MV-4-11 (cell line): ENCODE measurements at regions not wholly inside any gene's neighbourhood (a gene's known extent, or its start where the extent isn't known, plus 50 kb on each side); places are given as distances from the start of the nearest gene placed in this dataset.
"Not testable (repeated sequence)": the region's sequence is repeated elsewhere in the genome, so short reads cannot be mapped to it uniquely, and the experiment has no call there.

Experiments
- DNase-seq: peaks from one replicate; lab custom pipeline; 2025; lab: John Stamatoyannopoulos, UW

DNA sequence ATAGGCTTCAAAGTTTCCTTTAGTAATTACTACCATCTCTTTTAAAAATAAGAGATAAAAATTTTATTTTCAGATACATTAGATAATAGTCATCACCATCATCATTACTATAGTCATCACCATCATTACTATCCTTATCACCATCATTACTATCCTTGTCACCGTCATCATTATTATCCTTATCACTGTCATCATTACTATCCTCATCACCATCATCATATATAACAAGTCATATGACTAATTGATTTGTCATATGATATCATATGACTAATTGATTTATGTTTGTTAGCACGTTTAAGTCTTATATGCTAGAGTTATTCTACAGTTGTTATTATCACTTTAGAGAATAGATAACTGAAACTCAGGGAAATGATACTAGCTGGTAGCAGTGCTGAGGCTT is 382.1 kb upstream of the CDH18 start:
- DNase-seq, result no peak

GRCh38 chr5:20369518-20369885 is 381.5 kb upstream of the CDH18 start:
- no peak for DNase-seq

DNA sequence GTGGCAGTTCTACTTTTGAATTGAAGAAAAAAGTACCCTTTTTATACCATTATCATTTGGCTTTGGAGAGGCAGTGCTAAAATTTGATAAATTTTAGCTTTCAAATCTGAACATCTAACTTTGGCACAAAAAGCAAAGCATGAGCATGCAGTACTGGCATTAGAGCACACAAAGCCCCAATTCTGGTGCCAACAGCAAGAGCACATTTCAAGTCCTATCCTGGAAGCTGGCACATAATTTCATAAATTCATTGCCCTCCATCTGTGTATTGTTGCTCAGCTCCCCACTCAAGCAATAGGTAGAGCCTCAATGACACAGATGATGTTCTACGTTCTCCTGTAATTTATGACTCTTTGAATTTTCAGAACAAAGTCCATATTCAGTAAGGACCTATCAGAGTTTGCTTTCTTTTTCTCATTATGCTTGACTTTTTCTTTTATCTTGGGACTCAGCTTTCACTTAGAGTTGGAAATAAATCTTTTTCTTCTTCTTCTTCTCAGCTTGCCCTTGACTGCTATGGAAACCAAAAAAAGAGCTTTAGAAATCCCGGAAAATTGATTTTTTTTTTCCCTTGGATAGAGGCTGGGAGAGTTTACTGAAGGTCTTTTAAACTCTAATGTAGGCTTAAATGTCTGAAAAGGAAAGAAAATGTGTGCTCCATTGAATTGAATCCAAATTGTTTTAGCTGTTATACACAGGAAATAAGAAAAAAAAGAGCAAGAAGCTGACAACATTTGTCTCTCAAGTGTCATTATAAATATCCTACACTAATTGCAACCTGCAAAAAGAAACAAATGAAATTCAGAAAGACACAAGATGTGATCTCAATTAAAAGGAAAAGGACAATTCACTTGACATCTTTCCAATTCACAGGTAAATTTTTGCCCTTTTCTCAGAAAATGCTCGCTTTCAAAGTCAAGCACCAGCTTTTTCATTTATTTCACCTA is 380.8 kb upstream of the CDH18 start:
- no peak for DNase-seq

GRCh38 chr5:20367178-20367577 is 379.2 kb upstream of the CDH18 start:
- DNase-seq, result no peak

GRCh38 chr5:20360263-20360662 is 372.3 kb upstream of the CDH18 start:
- DNase-seq, result no peak

DNA sequence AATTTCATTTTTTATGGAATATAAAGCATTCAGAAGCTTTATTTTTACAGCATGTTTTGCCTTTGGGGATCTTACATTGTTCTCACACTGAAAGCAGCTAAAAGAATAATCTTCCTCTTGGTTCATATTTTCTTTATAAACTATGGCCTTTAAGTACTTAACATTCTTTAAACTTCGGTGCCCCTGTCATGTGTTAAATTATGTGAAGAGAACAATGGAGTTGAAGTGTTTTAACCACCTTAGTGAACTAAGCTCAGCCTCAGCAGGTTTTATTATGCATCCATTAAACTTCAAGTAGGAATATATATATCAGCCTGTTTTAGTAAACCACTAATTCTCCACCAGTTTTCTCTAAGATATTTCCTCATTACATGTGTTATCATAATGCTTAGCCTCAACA is 371.4 kb upstream of the CDH18 start:
- no peak for DNase-seq

DNA sequence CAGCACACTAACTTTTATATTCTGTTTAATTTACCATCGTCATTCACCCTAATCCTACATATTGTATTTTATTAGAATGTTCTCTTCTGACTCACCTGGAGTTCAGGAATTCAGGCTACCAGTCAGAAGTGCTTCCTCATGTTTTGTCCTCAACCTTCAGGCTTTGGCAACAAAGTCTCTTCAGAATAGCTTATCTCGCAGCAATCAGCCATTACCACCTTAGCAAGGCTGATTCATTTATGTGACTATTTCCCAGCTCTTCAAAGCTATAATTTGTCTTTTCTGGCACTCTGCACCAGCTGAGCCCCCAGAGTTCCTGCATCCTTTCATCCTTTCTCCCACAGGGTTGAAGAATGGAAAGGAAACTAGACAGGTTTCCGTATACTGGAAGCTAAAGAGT is 365.5 kb upstream of the CDH18 start:
- DNase-seq, result no peak

- no peak for DNase-seq
These were observed 363.8 kb upstream of the CDH18 start for GRCh38 chr5:20351849-20352248.

GRCh38 chr5:20348321-20348720 is 360.3 kb upstream of the CDH18 start:
- DNase-seq, result no peak

GRCh38 chr5:20347334-20347733 is 359.3 kb upstream of the CDH18 start:
- DNase-seq, result peak; percentile 41

GRCh38 chr5:20340126-20340525 is 352.1 kb upstream of the CDH18 start:
- peak; percentile 26 for DNase-seq

DNA sequence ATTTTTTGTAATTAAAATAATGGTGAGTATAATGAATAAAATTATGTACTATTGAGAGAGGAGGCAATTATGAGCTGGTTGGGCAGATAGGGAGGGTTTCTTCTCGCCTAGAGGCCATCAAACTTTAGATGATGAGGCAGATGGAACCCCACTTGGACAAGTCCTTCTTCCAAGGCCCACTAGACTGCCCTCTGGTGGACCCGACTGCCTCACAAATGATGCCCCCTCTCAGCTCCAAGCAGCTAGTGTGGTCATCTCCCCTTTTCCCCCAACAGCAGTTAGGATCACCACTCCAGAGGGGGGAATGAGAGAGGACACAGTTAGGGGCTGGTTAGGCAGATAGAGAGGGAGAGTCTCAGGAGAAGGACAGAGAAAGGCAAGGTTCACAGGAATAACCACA is 348.0 kb upstream of the CDH18 start:
- DNase-seq, result no peak

DNA sequence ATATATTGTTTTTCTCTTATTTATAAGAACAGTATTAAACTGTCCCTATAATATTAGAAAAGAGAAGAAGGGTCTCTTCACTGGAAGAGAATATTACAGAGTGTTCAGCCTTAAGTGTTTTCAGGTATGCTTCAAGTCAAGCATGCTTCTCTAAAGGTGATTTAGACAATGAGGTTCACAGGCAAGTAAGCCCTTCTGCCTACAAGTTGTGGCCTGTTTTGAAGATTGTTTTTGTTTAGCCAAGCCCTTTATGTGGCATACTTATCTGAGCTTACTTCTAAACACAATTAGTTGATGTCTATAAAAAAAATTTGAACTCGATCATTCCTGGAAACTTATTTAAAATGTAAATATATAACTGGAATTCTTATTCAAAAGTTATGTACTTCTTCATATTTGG is 343.8 kb upstream of the CDH18 start:
- no peak for DNase-seq

GRCh38 chr5:20323323-20323722 is 335.3 kb upstream of the CDH18 start:
- DNase-seq, result no peak

- DNase-seq, result no peak
These were observed 319.4 kb upstream of the CDH18 start for GRCh38 chr5:20307391-20307790.

DNA sequence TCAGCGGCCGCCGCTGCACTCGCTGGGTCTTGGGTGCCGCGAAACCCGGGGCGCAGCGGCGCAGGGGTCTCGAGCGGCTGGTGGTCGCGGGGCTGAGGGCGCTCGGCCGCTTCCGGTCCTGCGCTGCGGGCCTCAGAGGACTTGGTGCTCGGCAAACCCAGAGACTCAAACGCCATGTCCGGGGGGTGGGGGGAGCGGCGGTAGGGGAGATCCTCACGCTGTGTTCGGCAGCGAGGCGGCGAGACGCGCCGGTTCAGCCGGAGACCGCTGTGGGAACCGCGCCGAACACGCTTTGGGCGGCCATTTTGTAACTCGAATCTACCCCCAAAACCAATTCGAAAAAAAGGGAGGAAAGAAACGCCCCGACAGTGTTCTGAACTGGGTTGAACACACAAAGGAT is 317.5 kb upstream of the CDH18 start:
- DNase-seq, result no peak

GRCh38 chr5:20304570-20304969 is 316.6 kb upstream of the CDH18 start:
- DNase-seq, result not testable (repeated sequence)

DNA sequence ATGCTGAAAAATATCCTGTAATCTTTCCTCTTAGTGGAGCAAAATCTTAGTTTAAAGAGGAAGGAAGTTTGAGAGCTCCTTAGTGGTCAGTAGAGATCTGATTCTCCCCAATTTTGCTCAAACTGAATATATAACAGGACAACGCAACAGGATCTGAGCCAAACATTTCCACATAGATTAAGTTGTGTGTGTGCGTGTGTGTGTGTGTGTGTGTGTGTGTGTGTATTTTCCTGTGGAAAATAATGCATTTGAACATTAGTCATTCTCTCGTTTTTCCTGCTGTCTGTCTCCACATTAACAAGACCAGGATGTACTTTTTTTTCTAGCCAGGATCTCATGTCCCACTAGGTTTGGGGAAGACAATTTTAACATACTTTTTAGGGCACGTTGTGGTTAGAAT is 312.1 kb upstream of the CDH18 start:
- DNase-seq, result no peak

GRCh38 chr5:20294696-20295095 is 306.7 kb upstream of the CDH18 start:
- DNase-seq, result no peak

DNA sequence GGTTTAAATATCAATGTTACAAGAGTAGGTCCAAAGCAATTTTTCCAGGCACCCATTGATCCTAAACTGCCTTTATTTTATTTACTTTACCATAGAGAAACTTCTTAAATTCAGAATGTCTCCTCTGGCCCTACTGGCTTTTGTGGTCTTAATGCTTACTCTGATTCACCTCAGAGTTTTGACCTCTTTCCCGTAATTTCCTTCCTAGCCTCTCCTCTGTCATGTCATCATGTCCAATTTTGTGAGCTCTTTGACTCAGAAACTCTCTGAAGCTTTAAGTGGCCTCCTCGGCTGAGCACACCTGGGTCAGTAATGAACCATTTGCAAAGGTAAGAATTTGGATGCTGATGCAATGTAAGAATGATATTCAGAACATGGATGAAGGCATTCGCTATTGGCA is 303.8 kb upstream of the CDH18 start:
- no peak for DNase-seq

DNA sequence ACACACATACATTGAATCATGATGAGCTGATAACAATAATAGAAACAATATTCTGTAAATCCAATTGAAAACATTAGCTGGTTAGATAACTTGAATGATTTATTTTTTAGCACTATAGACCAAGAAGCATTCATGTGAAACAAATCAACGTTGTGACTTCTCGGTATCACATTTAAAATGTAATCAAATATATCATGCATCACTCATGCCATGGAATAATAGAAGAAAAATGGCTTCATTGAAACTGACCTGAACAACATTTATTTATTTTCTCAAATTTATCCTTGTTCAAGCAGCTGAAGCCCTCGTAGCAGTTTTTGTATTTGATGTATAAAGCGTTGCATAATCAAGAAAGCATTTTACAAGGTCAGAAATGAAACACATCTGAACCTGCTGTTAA is 299.6 kb upstream of the CDH18 start:
- no peak for DNase-seq

DNA sequence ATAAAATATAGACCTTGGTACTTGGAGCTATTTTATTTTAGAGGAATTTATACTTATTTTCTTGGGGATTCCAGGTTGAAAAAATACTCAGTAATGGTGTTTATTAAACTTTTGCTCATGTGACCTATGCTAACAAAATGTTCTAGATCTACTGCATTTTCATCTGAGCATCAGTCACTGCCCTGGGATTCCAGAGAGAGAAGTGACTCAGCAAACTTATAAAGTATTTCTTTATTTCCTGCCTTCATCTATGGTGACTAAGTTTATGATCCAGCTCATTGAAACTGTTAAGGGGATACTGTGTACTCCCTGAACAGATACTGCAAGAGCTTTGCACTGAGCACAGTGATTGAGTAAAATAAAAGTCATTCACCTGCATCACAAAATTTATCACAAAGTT is 298.5 kb upstream of the CDH18 start:
- no peak for DNase-seq

DNA sequence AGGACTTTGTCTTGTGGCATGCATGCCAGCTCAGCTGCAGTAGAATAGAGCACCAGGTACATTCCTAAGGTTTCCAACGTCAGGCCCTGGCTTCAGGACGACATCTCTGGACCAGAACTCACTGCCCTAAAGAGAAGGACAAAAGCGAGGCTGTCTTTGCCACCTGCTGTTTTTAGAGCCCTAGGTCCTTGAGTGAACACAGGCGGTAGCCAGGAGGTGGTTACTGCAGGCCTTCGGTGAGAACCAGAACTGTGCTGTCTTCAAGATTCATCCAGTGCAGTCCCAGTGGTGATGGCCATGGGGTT is 288.9 kb upstream of the CDH18 start:
- no peak for DNase-seq
